Dendritic cell treated with granulocyte-macrophage colony-stimulating factor and Interleukin-4, amounts not matched to agents 40 ng/mL and 50 ng/mL, for 4 days (primary cell): ENCODE measurements at regions not wholly inside any gene's neighbourhood (a gene's known extent, or its start where the extent isn't known, plus 50 kb on each side); places are given as distances from the start of the nearest gene placed in this dataset.

Experiments used
- H3K27ac Mint-ChIP-seq: one replicate; pipeline ENCODE4 v1.8.0; 2022; ENCODE audit warnings: mild to moderate bottlenecking, mixed read lengths
- H3K27me3 Mint-ChIP-seq: one replicate; pipeline ENCODE4 v1.8.0; 2022; ENCODE audit warnings: mild to moderate bottlenecking, mixed read lengths
- H3K36me3 Mint-ChIP-seq: one replicate; pipeline ENCODE4 v1.8.0; 2022; ENCODE audit warnings: low read depth, mixed read lengths
- H3K4me1 Mint-ChIP-seq: one replicate; pipeline ENCODE4 v1.8.0; 2022; ENCODE audit warnings: low read depth, mixed read lengths
- H3K4me3 Mint-ChIP-seq: one replicate; pipeline ENCODE4 v1.8.0; 2022; ENCODE audit warnings: mild to moderate bottlenecking, moderate library complexity, mixed read lengths
- H3K9me3 Mint-ChIP-seq: one replicate; pipeline ENCODE4 v1.8.0; 2022; ENCODE audit warnings: mixed read lengths
- intact Hi-C: fragments of 100-400 bp; cut with micrococcal nuclease; formaldehyde crosslinking; loops from one replicate; pipeline ENCODE4 v1.15.0; 2022

DNA sequence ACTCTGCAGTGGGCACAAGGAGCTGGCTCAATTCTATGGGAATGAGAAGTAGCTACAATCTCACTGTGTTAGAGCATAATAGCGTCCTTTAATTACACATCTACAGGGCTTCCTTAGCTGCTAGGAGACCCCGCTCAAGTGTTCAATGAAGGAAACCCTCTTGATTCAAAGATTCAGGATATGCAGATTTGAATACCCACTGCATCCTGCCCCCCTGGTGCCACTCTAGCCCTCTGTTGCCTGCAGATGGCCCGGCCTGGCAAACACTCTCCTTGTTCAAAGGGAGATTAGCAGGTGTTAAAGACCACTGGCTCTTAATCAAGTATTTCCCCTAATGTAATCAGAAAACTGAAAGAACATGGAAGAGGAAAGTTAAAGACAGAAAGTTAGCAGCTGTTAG lies 356.6 kb downstream of the VGLL3 start:
- no peak overlapping the region for H3K27ac Mint-ChIP-seq
- no peak overlapping the region for H3K4me3 Mint-ChIP-seq
- H3K4me1 Mint-ChIP-seq, result no peaks in the 10 kb centered on the region
- peaks cover 18% of the 10 kb centered on the region for H3K9me3 Mint-ChIP-seq
- intact Hi-C loops, result no loop called here
- H3K36me3 Mint-ChIP-seq, result no peaks in the 10 kb centered on the region
- no peaks in the 10 kb centered on the region for H3K27me3 Mint-ChIP-seq

DNA sequence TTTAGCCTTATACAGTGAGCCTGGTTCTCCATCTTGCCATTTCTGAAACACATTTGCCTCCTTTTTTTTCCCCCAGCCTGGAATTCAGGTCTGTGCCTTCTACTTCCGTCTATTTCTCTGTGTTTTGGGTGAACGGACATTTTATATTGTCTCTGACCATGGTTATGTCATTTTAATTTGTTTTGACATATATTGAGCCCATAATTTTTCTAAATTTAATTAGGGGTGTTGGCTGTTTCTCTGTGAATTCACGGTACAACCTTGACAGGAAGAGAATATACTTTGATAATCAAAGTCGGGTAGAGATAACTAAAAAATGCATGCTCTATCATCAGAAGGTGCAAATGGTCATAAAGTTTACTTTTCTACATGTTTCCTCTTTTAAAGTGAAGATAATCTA lies 361.4 kb downstream of the VGLL3 start:
- intact Hi-C loops, result no loop called here
- Mint-ChIP-seq H3K9me3 (peaks cover 11% of the 10 kb centered on the region), H3K27ac (no peak overlapping the region), H3K4me3 (no peak overlapping the region), H3K4me1 (no peaks in the 10 kb centered on the region), H3K27me3 (no peaks in the 10 kb centered on the region), H3K36me3 (no peaks in the 10 kb centered on the region)

DNA sequence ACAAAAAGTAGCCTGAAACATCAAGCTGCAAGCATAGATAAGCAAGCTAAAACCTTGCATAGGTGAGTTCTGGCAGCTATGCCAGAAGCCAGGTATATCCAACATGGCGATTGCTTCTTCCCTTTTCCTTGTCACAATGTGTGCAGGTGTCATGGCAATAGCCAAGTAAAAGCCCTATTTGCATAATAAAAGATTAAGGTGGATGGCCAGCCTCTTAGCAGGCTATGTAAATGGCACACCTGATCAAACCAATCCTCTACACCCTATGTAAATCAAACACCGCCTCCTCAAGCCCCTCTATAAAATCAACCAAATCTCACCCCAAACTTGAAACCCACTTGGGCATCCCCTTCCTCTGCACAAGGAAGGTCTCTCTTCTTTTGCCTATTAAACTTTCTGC lies 366.8 kb downstream of the VGLL3 start:
- peaks cover 37% of the 10 kb centered on the region for H3K9me3 Mint-ChIP-seq
- no peaks in the 10 kb centered on the region for H3K4me1 Mint-ChIP-seq
- H3K4me3 Mint-ChIP-seq, result no peak overlapping the region
- no peaks in the 10 kb centered on the region for H3K36me3 Mint-ChIP-seq
- no peaks in the 10 kb centered on the region for H3K27me3 Mint-ChIP-seq
- intact Hi-C loops, result no loop called here
- no peak overlapping the region for H3K27ac Mint-ChIP-seq

DNA sequence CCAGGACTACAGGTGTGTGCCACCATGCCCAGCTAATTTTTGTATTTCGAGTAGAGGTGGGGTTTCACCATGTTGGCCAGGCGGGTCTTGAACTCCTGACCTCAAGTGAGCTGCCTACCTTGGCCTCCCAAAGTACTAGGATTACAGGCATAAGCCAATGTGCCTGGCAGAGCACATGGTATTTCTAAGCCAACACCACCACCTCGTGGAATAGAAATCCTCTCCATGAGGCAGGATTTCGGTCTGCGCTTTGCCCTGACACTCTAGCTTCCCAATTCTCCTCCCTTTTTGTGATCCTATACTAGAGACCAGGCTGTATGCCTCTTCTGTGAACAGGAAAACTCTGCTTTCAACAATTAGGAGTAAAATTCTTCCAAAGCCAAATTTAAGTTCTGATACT lies 372.2 kb downstream of the VGLL3 start:
- H3K9me3 Mint-ChIP-seq, result peaks cover 46% of the 10 kb centered on the region
- H3K36me3 Mint-ChIP-seq, result no peaks in the 10 kb centered on the region
- H3K4me1 Mint-ChIP-seq, result no peaks in the 10 kb centered on the region
- H3K27me3 Mint-ChIP-seq, result no peaks in the 10 kb centered on the region
- no peak overlapping the region for H3K4me3 Mint-ChIP-seq
- intact Hi-C loops, result no loop called here
- H3K27ac Mint-ChIP-seq, result no peak overlapping the region

DNA sequence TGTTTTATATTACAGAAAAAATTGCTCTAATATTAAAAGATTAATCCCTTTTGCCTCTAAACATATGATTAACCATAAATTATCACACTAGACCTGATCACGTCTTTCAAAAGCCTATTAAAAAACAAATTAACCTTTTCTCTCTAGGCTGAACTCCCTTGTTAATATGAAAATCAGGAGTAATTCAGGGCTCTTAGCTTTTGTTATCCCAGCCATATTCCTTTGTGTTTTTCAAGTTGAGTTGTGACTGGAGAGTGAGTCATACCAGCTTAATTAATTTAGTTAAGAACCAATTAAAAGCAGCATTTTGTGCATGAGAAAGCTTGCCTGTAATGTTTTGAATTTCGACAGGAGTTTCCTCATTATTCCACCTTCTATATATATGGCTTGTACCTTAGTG lies 385.8 kb downstream of the VGLL3 start:
- no peak overlapping the region for H3K4me3 Mint-ChIP-seq
- H3K9me3 Mint-ChIP-seq, result peaks cover 33% of the 10 kb centered on the region
- H3K27me3 Mint-ChIP-seq, result no peaks in the 10 kb centered on the region
- no peaks in the 10 kb centered on the region for H3K36me3 Mint-ChIP-seq
- intact Hi-C loops, result no loop called here
- no peak overlapping the region for H3K27ac Mint-ChIP-seq
- H3K4me1 Mint-ChIP-seq, result no peaks in the 10 kb centered on the region

DNA sequence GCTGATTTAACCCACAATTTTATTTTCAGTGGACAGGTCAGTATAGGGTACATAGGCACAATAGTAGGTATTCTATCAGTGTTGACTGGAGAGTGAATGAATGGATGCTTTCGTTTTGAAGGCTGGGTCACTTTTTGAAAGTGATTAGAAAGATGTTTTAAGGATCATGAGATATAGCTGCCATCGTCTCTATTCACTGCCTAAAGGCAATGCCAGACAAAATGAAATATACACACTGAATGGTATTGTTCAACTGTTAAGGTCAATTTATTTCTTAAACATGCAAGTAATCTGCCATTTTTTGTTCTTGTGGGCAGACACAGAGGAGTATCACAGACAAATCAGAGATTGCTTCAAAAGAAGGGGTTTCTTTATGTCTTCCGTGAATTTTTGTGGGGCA lies 395.3 kb downstream of the VGLL3 start:
- intact Hi-C loops, result no loop called here

DNA sequence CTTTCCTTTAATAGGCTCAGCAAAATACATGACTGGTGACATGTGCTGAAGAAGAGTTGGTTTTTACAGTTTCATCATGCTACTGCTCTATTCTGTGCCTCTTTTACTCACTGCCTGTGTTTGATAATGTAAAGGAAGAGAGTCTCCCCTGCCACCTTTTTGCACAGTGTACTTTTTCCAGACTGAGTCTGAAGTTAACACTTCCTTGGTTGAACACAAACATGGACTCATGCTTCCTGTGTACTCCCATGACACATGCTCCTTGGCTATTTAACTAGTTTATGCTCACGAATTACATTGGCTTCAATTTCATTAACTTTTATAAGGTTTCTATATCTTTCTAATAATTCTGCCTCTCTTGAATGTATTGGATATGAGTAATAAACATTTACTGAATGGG lies 396.1 kb downstream of the VGLL3 start:
- Mint-ChIP-seq H3K27ac (no peak overlapping the region), H3K4me3 (no peak overlapping the region), H3K27me3 (no peaks in the 10 kb centered on the region), H3K9me3 (peaks cover 9% of the 10 kb centered on the region), H3K36me3 (no peaks in the 10 kb centered on the region), H3K4me1 (no peaks in the 10 kb centered on the region)
- intact Hi-C loops, result no loop called here

More for the DNA sequence above, 395.3 kb downstream of the VGLL3 start:
- no peak overlapping the region for H3K4me3 Mint-ChIP-seq
- H3K27ac Mint-ChIP-seq, result no peak overlapping the region
- H3K9me3 Mint-ChIP-seq, result peaks cover 16% of the 10 kb centered on the region
- H3K4me1 Mint-ChIP-seq, result no peaks in the 10 kb centered on the region
- H3K36me3 Mint-ChIP-seq, result no peaks in the 10 kb centered on the region
- no peaks in the 10 kb centered on the region for H3K27me3 Mint-ChIP-seq

DNA sequence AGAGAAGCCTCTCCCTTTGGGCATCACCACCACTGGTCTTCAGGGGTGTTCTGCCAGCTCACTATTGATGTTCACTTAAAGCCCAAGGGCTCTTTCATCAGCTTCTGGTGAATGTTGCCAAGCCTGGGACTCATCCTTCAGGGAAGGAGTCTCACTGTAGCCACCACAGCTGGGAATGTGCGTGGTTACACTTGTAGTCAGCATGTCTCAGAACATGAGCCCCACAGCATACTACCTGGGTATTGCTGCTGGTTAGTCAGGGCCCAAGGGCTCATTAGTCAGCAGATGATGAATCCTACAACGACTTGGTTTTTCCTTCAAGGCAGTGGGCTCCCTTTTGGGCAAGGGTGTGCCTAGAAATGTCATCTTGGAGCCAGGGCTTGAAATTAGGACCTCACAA lies 412.9 kb downstream of the VGLL3 start:
- H3K36me3 Mint-ChIP-seq, result no peaks in the 10 kb centered on the region
- H3K27ac Mint-ChIP-seq, result no peak overlapping the region
- no peak overlapping the region for H3K4me3 Mint-ChIP-seq
- peaks cover 32% of the 10 kb centered on the region for H3K9me3 Mint-ChIP-seq
- no peaks in the 10 kb centered on the region for H3K27me3 Mint-ChIP-seq
- no peaks in the 10 kb centered on the region for H3K4me1 Mint-ChIP-seq
- intact Hi-C loops, result no loop called here

DNA sequence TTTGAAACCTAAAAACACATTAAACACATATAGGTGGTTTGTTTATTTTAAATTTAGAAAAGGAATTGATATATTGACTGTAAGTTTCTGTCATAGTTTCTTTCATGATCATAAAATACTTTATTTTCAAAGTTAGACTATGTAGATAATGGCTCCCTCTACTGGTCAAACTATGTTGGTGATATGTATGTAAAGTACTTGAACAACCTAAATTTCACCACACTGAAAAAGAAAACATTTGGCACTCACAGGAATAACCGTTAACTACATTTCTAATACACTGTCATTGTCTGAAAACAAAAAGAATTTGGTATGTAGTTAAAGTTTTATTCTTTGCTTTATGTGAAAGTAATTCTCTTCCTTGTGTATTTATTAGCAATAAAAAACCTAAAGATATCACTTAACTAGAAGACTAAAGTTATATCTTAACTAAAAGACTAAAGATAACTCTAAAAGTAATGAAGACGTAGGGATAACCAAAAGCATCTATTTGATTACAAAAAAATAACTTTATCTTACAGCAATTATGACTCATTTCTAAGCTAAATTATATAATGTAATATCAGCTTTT lies 427.5 kb downstream of the VGLL3 start:
- H3K27me3 Mint-ChIP-seq, result no peaks in the 10 kb centered on the region
- intact Hi-C loops, result no loop called here
- H3K36me3 Mint-ChIP-seq, result no peaks in the 10 kb centered on the region

DNA sequence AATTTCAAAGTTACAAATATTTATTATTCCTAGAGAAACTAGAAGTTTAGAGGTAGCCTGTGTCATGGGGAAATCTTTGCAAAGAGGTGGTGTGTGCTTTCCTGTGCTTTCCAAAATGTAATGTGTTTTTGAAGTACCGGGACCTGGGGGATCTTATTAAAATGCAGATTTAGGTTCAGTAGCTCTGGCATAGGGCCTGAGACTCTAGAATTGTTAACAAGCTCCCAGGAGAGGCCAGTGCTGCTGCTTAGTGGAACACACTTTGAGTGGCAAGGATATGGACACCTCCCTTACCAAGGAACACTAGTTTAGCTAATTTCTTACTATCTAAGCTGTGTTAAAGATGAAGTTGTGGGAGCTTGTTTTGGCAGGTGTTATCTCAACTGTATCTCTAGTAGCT lies 428.9 kb downstream of the VGLL3 start:
- intact Hi-C loops, result no loop called here
- Mint-ChIP-seq H3K36me3 (no peaks in the 10 kb centered on the region), H3K27me3 (no peaks in the 10 kb centered on the region), H3K4me3 (no peak overlapping the region), H3K9me3 (no peaks in the 10 kb centered on the region), H3K4me1 (no peaks in the 10 kb centered on the region), H3K27ac (no peak overlapping the region)

More for the DNA sequence above, 427.5 kb downstream of the VGLL3 start:
- H3K27ac Mint-ChIP-seq, result no peak overlapping the region
- H3K4me3 Mint-ChIP-seq, result no peak overlapping the region
- no peaks in the 10 kb centered on the region for H3K4me1 Mint-ChIP-seq
- no peaks in the 10 kb centered on the region for H3K9me3 Mint-ChIP-seq

DNA sequence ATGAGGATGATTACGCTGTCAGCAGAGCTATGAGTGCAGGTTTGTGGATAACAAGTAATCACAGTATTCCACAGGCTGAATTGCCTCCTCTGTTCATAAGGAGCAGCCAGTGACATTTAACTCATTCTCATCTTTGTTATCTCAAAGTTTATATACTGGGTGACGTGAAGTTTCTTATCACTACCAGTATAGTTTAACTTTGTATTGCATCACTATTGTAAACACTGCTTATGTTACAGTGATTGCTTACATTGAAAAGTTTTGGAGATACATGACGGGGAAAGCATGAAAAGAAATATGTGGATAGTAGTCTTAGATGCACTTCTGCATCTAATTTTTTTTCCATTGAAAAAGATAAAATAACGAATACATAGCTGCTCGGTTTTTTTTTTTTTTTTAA lies 429.7 kb downstream of the VGLL3 start:
- no peaks in the 10 kb centered on the region for H3K4me1 Mint-ChIP-seq

DNA sequence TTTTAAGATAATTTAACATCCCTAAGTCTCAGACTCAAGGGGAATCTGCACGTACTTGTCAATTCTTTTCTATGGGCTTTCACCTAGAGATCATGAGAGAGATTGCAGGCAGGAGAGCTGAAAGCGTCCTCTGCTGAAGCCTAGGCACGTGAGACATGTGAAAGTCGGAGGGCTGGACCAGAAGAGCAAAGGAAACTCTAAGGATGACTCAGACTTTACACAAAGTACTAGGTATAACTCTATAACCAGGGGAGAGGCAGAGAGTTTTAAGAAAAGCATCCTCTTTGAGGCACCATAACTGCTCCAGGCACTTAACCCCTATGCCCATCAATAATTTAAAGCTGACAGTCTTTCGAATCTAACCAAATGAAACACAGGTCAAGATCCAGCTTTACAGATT lies 436.6 kb downstream of the VGLL3 start:
- Mint-ChIP-seq H3K27ac (no peak overlapping the region), H3K9me3 (no peaks in the 10 kb centered on the region), H3K4me1 (no peaks in the 10 kb centered on the region), H3K27me3 (no peaks in the 10 kb centered on the region), H3K4me3 (no peak overlapping the region), H3K36me3 (no peaks in the 10 kb centered on the region)
- intact Hi-C loops, result no loop called here

More for the DNA sequence above, 429.7 kb downstream of the VGLL3 start:
- intact Hi-C loops, result no loop called here
- Mint-ChIP-seq H3K27me3 (no peaks in the 10 kb centered on the region), H3K36me3 (no peaks in the 10 kb centered on the region), H3K27ac (no peak overlapping the region), H3K9me3 (no peaks in the 10 kb centered on the region), H3K4me3 (no peak overlapping the region)

DNA sequence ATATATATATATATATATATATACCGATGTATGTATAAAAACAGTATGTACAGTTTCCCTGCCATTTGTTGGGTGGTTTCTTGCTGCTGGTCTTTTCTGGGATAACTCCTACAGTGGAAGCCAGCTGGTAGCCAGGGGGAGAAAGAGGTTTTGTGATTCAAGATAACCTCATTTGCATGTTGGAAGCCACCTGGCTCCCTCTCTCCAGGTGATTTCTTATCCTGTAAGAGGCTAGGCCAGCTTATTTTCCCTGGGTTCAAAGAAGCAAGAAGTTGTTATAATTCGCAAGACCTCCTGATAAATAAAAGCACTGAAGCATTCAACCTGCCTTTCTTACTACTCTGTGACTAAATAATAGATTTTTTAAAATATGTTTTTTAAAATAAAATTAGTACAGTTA lies 443.3 kb downstream of the VGLL3 start:
- intact Hi-C loops, result no loop called here
- Mint-ChIP-seq H3K4me1 (no peaks in the 10 kb centered on the region), H3K36me3 (no peaks in the 10 kb centered on the region), H3K27ac (no peak overlapping the region), H3K27me3 (no peaks in the 10 kb centered on the region), H3K9me3 (no peaks in the 10 kb centered on the region), H3K4me3 (no peak overlapping the region)

DNA sequence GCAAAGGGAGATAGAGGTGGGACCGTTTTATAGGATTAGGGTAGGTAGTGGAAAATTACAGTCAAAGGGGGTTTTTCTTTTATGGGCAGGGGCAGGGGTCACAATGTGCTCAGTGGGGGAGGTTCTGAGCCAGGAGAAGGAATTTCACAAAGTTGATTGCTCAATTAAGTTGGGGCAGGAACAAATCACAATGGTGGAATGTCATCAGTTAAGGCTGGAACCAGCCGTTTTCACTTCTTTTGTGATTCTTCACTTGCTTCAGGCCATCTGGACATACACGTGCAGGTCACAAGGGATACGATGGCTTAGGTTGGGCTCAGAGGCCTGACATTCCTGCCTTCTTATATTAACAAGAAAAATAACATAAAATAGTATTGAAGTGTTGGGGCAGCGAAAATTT lies 453.8 kb downstream of the VGLL3 start:
- no peak overlapping the region for H3K4me3 Mint-ChIP-seq
- no peaks in the 10 kb centered on the region for H3K36me3 Mint-ChIP-seq
- H3K27ac Mint-ChIP-seq, result no peak overlapping the region
- intact Hi-C loops, result no loop called here
- peaks cover 10% of the 10 kb centered on the region for H3K9me3 Mint-ChIP-seq
- no peaks in the 10 kb centered on the region for H3K27me3 Mint-ChIP-seq
- H3K4me1 Mint-ChIP-seq, result no peaks in the 10 kb centered on the region

DNA sequence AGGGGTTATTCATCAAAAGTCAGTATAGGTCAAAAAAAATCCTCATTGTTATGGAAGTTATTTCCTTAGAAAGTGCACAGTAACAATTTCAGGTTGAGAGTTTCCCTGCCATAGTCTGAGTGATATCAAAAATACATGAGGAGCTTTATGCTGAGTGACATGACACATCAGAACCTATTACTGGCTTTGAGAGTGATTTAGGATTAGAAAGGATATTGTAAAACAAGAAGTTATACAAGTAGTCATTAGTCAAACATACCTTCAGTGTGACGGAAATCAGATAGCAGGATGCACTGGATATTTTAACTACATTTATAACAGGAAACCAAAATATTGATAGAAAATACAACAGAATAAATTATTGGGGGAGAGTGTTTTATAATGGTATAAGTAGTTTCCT lies 471.1 kb downstream of the VGLL3 start:
- intact Hi-C loops, result no loop called here
- Mint-ChIP-seq H3K27ac (no peak overlapping the region), H3K27me3 (no peaks in the 10 kb centered on the region), H3K4me3 (no peak overlapping the region), H3K9me3 (peaks cover 8% of the 10 kb centered on the region), H3K4me1 (no peaks in the 10 kb centered on the region), H3K36me3 (no peaks in the 10 kb centered on the region)
